SK-N-SH treated with all-trans-retinoic acid at 6 μM for 48 hours (cell line): ENCODE measurements at regions not wholly inside any gene's neighbourhood (a gene's known extent, or its start where the extent isn't known, plus 50 kb on each side); places are given as distances from the start of the nearest gene placed in this dataset.

Experiments used
- ATAC-seq: fragments of 200-7000 bp; cut with Tn5 transposase; 3 replicates; pipeline ENCODE4 v1.9.1; 2020; ENCODE audit warnings: mild to moderate bottlenecking, moderate library complexity
- BACH2 ChIP-seq: fragments of 250-450 bp; sonication (Bioruptor Pico); IDR thresholded peaks from 2 replicates; pipeline ENCODE4 v1.9.0; 2021; ENCODE audit warnings: mild to moderate bottlenecking, borderline replicate concordance
- CREB5 ChIP-seq: fragments of 250-450 bp; sonication (Bioruptor Pico); IDR thresholded peaks from 2 replicates; pipeline ENCODE4 v1.5.1; 2020; ENCODE audit warnings: low read depth, mild to moderate bottlenecking, moderate library complexity
- CSDC2 ChIP-seq: fragments of 250-450 bp; sonication (Bioruptor Pico); IDR thresholded peaks from 2 replicates; pipeline ENCODE4 v1.5.0; 2020; ENCODE audit warnings: mild to moderate bottlenecking, moderate library complexity
- CSRNP3 ChIP-seq: fragments of 250-450 bp; sonication (Bioruptor Pico); IDR thresholded peaks from 2 replicates; pipeline ENCODE4 v1.5.1; 2021; ENCODE audit warnings: mild to moderate bottlenecking, moderate library complexity
- GLIS3 ChIP-seq: fragments of 250-450 bp; sonication (Bioruptor Pico); IDR thresholded peaks from 2 replicates; pipeline ENCODE4 v1.5.0; 2020; ENCODE audit warnings: mild to moderate bottlenecking, moderate library complexity
- ISL1 ChIP-seq: fragments of 250-450 bp; sonication (Bioruptor Pico); IDR thresholded peaks from 2 replicates; pipeline ENCODE4 v2.1.2; 2022; ENCODE audit warnings: mild to moderate bottlenecking, moderate library complexity
- OSR1 ChIP-seq: fragments of 250-450 bp; sonication (Bioruptor Pico); IDR thresholded peaks from 2 replicates; pipeline ENCODE4 v1.8.0; 2022; ENCODE audit warnings: moderate library complexity, mild to moderate bottlenecking, inconsistent platforms
- PATZ1 ChIP-seq: fragments of 250-450 bp; sonication (Bioruptor Pico); IDR thresholded peaks from 2 replicates; pipeline ENCODE4 v1.8.0; 2020; ENCODE audit warnings: mild to moderate bottlenecking, moderate library complexity, borderline replicate concordance
- POU6F1 ChIP-seq: fragments of 250-450 bp; sonication (Bioruptor Pico); IDR thresholded peaks from 2 replicates; pipeline ENCODE4 v1.8.0; 2021; ENCODE audit warnings: low read depth, mild to moderate bottlenecking, moderate library complexity, borderline replicate concordance
- PPARA ChIP-seq: fragments of 250-450 bp; sonication (Bioruptor Pico); IDR thresholded peaks from 2 replicates; pipeline ENCODE4 v1.5.0; 2020; ENCODE audit warnings: mild to moderate bottlenecking, borderline replicate concordance
- SNAI2 ChIP-seq: fragments of 250-450 bp; sonication (Bioruptor Pico); IDR thresholded peaks from 2 replicates; pipeline ENCODE4 v1.5.0; 2020; ENCODE audit warnings: mild to moderate bottlenecking, moderate library complexity
- TCF4 ChIP-seq: fragments of 250-450 bp; sonication (Bioruptor Pico); IDR thresholded peaks from 2 replicates; pipeline ENCODE4 v1.8.0; 2021; ENCODE audit warnings: mild to moderate bottlenecking, moderate library complexity, borderline replicate concordance
- TOX ChIP-seq: fragments of 250-450 bp; sonication (Bioruptor Pico); IDR thresholded peaks from 2 replicates; pipeline ENCODE4 v1.8.0; 2021; ENCODE audit warnings: mild to moderate bottlenecking, moderate library complexity, borderline replicate concordance
- TSHZ2 ChIP-seq: fragments of 250-450 bp; sonication (Bioruptor Pico); IDR thresholded peaks from 2 replicates; pipeline ENCODE4 v1.5.0; 2020; ENCODE audit warnings: mild to moderate bottlenecking, moderate library complexity
- ZC3H10 ChIP-seq: fragments of 250-450 bp; sonication (Bioruptor Pico); IDR thresholded peaks from 2 replicates; pipeline ENCODE4 v1.5.1; 2021; ENCODE audit warnings: mild to moderate bottlenecking, moderate library complexity
- ZFP3 ChIP-seq: fragments of 250-450 bp; sonication (Bioruptor Pico); IDR thresholded peaks from 2 replicates; pipeline ENCODE4 v1.5.0; 2020; ENCODE audit warnings: mild to moderate bottlenecking, moderate library complexity
- ZNF565 ChIP-seq: fragments of 450-650 bp; formaldehyde crosslinking; conservative IDR thresholded peaks from 2 replicates; pipeline ENCODE4 v1.5.0; 2020; ENCODE audit warnings: low read depth, mild to moderate bottlenecking, moderate library complexity
- ZNF70 ChIP-seq: fragments of 450-650 bp; formaldehyde crosslinking; IDR thresholded peaks from 2 replicates; pipeline ENCODE4 v1.5.0; 2020; ENCODE audit warnings: mild to moderate bottlenecking, moderate library complexity

- TF ChIP-seq CSRNP3 (CRISPR knock-in tag), result no peak
- no peak for TF ChIP-seq SNAI2 (CRISPR knock-in tag)
- no peak for TF ChIP-seq ZNF70
- TF ChIP-seq CSDC2 (CRISPR knock-in tag), result no peak
- no peak for TF ChIP-seq ZFP3
- no peak for TF ChIP-seq GLIS3 (CRISPR knock-in tag)
- TF ChIP-seq TSHZ2 (CRISPR knock-in tag), result no peak
- no peak for TF ChIP-seq BACH2 (CRISPR knock-in tag)
Observed at GRCh38 chr12:65597527-65597926, 226.8 kb upstream of the HMGA2 start (continued).

- ATAC-seq, result no peak
- TF ChIP-seq POU6F1 (CRISPR knock-in tag) (no peak), ZNF565 (no peak), PATZ1 (CRISPR knock-in tag) (no peak), ZC3H10 (CRISPR knock-in tag) (no peak), PPARA (CRISPR knock-in tag) (no peak), TOX (CRISPR knock-in tag) (no peak), GLIS3 (CRISPR knock-in tag) (no peak), SNAI2 (CRISPR knock-in tag) (no peak), ISL1 (CRISPR knock-in tag) (no peak), ZFP3 (no peak), TSHZ2 (CRISPR knock-in tag) (no peak), TCF4 (CRISPR knock-in tag) (no peak), OSR1 (CRISPR knock-in tag) (no peak), CREB5 (CRISPR knock-in tag) (no peak), BACH2 (CRISPR knock-in tag) (no peak), CSRNP3 (CRISPR knock-in tag) (no peak)
Observed at GRCh38 chr12:65598688-65599087, 225.6 kb upstream of the HMGA2 start.
